Activated CD4-positive, alpha-beta T cell treated with anti-CD3 and anti-CD28 coated beads, Interleukin-2, amount 50 U/mL, for 1 hour (primary cell): ENCODE measurements at regions not wholly inside any gene's neighbourhood (a gene's known extent, or its start where the extent isn't known, plus 50 kb on each side); places are given as distances from the start of the nearest gene placed in this dataset.

Experiments
- DNase-seq: peaks from one replicate; pipeline ENCODE4 v3.0.0-alpha.2; 2020

DNA sequence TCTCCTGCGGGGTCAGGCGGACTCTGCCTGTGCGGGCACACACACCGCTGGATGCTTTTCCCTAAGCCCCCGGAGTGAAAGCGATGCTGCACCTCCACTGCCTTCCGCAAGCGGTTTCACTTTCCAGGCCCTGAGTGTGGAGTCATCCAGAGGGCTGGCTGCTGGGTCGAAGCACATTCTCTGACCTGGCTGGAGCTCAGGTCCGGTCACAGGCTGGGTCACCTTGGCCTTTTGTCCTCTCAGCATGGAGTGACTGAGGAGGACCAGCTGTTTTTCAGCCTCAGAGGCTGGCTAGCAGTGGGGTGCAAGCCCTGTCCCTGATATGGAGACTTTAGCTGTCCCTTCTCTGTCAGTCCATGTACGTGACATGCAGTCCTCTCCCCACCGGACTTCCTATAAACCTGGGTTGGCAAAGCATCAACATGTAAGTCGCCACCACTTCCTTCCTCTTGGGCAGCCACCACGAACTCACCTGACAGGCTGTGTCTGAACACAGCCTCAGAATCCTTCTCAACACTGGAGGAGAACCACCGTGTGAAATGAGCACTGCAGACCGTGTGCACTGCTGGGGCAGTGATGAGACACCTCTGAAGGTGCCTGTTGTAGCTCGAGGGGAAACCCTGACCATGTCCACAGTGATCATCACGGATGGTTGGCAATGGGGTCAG lies 51.3 kb downstream of the GADD45G start:
- no peak for DNase-seq

DNA sequence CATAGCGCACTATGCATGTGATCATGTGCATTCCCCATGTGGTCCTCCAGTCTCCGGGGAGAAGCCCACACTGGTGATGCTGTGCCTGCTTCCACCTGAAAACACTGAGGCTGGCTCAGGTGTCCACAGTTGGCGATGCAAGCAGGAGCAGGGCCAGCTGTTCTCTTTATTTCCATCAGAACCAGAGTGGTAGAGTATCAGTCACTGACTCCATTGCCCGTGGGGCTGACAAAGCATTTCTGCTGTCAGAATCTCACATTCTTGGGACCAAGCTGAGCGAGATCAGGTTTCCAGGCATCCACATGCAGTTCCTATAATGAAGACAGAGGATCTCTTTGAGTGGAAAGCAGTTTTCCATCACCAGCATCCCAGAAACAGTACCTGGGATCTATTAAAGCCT lies 52.5 kb downstream of the GADD45G start:
- DNase-seq: no peak

DNA sequence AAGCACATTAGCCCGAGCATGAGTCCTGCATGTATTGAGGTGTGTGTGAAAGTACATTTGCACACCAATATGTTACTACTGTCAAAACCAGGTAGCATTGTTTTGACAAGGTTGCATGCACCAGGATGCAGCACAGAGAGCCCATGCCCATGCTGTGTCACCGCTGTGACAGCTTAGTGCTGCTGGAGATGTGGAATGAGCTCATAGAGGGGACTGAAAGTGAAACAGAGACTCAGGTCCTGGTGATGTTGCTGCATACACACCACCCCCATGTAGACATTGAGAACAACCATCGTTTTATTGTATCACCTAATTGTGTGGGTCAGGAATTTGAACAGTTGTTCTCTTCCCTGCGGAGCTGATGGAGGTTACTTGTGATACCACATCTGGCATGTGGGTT lies 53.0 kb downstream of the GADD45G start:
- DNase-seq: no peak

DNA sequence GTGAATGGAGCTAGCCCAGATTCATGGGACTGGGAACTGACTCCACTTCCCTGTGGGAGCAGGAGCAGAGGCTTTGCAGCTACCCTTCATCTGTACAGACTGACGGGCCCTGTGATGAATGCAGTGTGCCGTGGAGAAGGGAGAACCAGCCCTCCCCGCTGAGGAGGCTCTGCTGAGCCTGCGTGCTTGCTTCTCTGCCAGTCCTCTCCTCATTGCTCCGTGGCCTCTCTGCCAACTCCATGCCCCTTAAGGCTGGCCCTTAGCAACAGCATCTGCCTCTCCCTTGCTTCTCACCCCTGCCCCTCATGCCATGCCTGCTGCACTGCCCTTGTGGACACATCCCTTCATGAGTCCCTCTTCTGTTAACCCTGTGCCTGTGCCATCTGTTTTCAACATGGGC lies 53.6 kb downstream of the GADD45G start:
- no peak for DNase-seq

DNA sequence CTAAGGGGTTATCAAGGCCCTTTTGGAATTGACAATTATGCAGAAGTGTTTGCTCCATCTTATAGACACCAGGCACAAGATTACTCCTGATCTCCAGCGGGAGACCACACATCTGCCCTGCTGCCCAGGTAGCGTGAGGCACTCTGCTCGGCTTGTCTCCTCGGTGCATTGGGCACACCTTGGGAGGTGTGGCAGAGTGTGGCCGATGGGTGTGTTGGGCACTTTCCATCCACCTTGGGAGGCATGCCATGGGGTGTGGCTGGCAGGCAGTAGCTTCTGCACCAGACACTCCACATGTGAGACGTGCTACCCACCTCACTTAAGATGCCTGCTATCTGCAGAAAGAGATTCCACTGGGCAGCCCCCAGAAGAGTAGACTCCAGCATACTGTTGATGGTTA lies 54.1 kb downstream of the GADD45G start:
- DNase-seq: no peak

DNA sequence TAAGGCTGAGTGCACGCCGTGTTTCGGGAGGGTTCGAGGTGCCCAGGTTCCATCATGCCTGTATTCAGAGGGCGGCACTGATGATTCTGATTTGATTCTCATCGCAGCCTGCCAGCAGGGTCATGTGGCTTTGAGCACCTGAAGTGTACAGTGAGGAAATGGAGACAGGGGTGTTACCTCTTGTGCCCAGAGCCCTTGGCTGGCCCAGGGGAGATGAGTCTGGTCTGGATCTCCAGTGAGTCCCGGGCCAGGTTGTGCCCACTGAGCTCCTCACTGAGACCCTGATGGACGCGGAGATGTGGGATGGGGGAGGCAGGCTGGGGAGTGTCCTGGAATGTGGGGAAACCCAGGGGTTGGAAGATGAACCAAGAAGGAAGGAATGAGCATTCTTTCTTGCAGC lies 54.7 kb downstream of the GADD45G start:
- DNase-seq: no peak

DNA sequence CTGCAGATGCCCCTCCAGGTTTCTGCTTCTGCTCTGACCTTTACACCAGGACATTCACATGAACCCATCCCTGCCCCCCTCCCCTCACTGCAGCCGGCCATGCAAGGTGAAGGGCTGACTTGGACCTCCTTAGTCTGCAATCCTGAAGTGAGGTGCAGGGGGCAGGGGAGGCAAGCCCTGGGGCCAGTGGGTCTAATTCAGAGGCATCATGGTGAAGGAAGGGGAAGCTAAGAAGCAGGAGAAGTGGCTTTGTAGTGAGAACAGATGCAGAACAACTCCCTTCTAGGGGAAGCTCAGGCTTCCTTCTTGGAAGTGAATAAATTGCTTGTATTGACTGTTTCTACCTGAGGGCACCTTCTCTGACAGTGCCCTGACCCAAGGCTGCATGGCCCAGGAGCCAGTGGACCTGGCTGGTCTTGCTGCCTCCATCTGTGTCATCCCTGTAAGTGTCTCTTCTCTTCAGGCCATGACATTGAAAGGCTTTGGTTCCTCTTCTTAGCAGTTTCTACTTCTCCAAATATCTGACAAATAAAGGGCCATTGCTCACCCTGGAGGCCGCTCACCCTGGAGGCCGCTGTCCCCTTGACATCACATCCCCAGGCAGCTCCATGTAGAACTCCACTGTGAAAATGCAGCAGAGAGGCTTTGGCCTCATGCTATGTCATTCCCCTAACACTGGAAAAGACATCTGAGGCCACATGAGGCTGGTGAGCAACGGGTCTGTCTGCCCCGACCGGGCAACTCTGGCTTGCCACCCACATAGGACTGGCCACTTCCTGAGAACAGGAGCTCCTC lies 55.3 kb downstream of the GADD45G start:
- no peak for DNase-seq

DNA sequence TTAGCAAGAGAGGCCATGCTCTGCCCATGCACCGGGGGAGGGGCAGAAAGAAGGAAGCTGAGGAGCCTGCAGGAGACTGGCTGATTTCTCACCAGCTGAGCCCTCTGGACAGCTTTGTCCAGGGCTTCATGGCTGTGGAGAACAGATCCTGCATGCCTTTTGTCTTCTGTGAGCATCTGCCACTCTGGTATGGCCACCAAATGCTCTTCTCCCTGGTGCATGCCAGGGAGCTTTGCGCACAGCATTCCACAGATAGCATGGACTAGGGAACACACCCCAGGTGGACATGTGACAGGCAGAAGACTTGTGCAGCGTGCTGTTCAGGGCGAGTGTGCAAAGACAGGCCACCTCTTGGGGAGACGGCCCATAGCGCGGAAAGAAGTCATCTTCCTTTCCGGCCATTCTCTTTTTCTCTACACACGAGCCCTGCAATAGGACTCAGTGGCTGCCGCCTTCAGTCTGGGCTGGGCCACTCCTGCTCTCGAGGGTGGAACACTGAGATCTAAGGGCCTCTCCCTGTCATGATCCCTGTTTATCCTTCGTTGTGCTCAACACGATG lies 56.7 kb downstream of the GADD45G start:
- no peak for DNase-seq

DNA sequence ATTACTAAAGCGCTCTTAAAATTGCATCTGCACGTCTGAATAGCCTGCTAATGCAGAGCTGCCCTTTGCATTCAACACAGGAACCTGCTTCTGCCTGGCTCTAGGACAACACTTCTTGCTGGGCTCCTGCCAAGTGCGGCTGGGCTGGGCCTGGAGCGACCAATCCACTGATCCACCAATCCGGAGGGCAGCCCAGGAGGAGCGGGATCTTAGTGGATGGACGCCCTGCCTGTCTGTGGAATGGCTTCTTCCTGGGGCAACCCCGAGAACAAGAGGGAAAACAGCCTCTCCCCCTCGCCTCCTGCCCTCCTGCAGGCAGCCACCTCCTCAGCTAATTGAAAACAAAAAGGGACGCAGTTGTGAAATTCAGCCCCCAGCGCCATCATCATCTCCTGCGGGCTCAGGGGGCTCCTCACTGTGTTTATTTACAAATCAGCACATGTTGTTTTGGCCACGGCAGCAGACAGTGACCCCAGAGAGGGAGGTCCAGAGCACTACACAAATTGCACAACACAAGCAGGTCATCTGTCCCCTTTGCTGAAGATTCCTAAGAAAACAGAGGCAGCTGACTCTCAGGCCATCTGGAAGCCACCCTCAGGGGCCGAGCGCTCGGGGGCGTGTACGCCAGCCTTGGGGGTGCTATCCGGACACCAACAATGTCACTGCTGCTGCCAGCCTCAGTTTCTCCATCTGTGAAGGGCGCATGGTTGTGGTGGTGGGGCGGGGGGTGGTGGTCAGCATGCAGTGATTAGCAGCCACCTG lies 57.3 kb downstream of the GADD45G start:
- no peak for DNase-seq

DNA sequence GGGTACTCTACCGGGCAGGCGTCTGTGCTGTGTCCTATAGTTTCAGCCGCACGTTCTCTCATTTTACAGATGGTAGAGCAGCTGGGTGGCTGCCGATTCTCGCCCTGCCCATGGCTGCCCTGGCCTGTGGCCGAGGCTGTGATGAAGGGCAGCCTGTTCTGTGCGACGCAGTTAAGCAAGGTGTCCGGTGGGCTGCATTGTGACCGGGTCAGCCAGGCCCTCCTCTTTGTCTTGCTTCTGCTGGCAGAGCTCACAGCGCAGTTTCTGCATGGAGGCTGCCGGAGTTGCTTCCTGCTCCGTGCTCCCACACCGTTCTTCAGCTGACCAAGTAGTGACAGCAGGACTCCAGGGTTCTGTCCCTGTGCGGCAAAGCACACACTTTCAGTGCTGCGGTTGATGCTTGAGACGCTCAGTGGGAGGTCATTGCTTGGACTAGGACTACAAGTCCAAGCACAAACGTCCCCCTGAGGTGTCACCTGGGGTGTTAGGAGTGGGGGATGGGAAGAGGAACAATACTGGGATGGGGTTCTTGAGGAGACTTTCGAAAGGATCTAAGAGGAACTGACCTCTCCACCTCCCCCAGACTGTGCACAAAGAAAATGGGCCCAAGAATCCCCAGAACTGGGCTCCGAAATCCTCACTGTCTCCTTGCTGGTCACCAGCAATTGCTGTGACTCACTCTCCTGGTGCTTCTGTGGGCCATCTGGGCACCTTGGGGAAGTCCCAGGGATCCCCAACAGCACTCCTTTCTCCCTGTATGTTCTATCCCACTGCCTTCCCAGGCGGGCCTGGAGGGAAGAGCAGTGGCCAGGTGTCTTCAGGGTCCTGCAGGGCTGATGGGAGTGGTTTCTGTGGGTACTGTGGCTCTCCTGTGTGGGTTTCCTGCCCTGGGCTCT lies 58.2 kb downstream of the GADD45G start:
- DNase-seq: no peak

DNA sequence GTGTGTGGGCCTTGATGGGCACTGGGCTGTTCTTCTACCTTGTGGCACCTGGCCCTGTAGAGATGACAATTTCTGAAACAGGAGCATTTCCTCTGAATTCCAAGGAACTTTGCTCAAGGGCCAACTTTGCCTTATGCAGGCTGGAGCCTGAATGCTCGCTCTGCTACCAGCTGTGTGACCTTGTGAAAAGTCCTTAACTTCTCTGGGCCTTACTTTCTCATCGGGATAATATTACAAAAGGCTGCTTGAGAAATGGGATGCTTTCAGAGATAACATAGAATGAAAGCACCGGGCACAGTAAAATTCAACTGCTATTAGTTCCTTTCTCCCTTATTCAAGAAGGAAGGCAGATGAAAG lies 58.8 kb downstream of the GADD45G start:
- no peak for DNase-seq

DNA sequence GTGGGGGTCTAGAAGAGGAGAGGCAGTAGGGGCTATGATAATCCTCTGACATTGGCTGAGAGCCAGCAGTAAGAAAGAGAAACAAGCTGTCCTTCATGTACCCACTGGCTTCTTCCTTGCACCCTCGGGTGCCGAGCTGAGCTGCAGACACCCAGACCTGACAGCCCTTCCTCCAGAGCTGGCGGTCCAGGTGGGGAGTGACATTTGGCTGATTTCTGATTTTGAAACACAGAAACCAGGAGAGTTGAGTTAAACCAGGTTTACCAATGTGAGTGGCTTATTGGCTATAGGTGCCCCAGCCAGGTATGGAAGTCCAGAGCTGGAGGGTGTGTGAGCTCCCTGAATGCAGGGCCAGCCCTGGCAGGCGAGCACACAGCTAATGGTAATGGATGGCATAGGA lies 59.2 kb downstream of the GADD45G start:
- no peak for DNase-seq

DNA sequence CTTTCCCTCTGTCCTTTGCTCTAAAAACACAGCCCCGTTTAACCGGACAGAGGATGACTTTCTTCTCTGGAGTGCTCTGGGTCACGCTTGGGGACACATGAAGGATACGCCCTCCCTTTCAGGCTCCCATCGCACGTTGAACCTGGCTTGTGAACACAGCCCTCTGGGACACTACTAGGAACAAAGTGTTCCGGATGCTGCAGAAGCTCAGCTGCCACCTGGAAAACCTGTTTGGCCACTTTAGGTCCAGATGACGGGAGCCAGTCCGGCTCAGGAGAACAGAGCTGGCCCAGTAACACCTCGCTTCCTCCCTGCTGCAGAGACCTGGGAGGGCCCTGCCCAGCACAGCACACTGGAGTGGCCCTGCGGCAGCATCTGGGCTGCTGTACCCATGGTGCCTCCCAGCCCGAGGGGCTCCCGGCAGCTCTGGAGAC lies 60.1 kb downstream of the GADD45G start:
- DNase-seq: no peak

DNA sequence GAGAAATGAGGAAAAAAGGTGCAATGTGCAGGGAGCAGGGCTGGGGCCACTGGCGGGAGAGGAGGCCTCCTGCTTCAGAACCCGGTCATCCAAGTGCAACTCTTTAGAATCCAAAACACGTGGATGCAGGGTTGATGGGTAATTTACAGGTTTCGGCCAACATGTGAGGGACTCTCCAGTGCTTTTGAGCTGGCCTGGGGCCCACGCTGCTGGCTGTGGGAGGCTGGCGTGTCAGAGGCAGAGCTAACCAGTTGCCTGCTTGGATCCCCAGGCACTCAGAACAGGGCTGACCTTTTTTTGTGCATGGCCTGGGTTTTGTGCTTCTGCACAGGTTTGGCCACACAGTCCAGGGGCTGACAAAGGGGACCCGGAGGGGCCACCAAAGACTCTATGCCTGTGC lies 61.6 kb downstream of the GADD45G start:
- no peak for DNase-seq

DNA sequence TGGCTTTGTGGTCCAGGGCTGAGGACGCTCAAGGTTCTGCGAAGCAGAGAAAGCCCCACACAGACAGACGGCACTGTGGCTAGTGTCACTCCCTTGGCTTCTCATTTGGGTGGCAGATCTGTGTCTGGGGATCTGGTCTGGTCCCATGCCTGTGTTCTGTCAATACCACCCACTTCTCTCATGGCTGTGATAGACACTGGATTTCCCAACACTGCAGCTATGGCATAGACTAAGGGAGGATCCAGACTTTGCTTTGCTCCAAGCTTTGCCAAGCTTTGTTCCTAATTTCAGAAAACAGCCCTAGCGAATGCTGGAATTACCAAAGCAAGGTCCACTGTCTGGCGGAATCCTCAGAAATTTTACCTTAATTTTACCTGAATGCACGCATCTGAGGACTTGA lies 62.1 kb downstream of the GADD45G start:
- DNase-seq: no peak

DNA sequence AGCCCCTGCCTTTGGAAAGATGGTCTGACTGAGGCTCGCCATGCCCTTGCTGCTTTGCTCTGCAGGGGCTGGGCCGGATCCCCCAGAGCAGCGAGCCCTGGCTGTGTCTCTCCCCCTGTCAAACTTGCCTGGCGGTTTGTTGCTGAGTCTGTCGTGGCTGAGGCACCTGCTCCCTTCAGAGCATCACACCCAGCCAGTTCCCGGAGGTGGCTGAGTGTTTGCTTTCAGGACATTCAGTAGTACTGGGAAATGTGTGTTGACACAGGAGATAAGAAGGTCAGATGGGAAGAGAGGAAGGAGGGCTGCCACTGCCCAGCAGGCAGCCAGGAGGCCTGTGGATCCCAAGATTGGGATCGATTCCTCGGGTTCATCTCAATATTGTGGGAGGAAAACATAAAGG lies 62.9 kb downstream of the GADD45G start:
- DNase-seq: no peak

DNA sequence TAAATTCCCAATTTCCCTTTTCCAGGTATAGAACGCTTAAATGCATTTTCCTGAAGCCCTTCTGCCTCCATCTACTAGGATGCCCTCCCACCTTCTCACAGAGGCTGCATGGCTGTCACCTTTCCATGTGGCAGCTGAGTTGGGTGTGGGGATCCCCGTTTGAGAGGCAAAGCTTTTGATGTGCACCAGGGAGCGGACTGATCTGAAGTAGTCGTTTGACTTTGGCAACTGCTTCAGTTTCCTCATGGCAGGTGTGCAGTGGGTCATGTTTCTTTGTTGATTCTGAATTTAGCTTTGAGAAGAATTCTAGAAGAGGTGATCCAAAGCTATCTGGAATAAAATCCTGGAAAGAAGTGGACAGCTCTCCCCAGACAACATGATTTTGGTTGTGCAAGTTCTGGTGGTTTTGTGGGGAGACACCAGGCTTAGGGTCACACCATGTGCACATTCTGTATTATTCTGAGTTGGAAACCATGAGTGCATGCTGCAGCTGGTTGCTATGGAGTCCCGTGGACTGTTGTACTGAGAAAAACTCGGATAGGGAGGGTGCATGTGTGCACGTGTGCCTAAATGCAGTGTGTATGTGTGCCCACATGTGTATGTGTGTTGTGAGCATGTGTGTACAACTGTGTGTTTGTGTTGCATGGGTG lies 63.5 kb downstream of the GADD45G start:
- no peak for DNase-seq

DNA sequence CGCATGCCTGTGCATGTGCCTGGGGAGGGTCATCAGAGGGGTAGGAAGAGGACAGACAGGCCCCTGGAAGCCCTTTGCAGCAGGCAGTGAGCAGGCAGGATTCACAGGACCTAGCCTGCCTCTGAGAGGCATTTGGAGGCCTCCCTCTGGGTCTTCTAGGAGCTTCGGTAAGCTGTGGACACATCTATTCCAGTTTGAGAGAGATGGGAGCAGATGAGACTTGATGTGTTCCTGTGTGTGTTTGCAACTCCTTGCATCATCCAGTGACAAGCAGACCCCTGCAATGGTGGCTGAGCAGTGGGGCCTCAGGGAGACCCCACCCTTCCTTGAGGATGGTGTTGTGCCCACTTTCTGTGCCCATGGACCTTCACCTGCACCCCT lies 64.0 kb downstream of the GADD45G start:
- DNase-seq: no peak

DNA sequence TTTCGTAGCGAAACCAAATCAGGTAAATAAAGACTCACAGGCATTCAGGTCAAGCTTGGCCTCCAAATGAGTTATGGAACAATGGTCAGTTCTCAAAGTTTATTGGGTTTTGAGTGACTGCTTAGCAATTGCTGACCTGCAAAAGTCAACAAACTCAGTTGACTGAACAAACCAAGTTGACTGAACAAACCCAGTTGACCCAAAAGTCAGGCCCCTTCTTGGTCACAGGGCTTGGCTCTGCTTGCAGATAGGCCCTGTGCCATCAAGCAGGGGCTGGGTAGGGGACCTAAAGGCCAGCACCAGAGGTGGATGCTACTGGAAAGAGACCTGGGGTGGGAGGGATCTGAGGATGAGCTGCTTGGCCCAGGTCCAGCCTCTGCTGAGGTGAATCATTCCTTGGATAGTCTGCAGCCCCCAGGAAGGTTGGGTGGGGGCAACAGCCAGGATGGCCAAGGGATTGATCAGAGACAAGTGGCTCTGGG lies 64.6 kb downstream of the GADD45G start:
- no peak for DNase-seq

DNA sequence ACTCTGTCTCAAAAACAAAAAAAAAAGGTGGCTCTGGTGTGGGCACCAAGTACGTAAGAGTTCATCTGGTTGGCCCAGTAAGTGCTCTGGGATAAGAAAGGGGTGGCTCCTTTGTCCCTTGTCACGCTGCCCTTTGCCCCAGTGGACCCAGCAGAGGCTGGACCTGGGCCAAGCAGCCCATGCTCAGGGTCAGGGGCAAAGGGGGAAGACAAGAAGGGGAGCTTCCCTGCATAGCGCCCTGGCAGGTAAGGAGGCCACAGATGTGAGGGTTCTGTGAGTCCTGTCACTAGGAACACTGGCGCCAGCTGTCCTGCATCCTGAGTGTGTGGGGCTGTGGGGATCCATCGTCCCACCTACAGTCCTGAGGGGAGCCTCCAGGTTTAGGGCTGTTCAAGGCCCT lies 65.3 kb downstream of the GADD45G start:
- no peak for DNase-seq

DNA sequence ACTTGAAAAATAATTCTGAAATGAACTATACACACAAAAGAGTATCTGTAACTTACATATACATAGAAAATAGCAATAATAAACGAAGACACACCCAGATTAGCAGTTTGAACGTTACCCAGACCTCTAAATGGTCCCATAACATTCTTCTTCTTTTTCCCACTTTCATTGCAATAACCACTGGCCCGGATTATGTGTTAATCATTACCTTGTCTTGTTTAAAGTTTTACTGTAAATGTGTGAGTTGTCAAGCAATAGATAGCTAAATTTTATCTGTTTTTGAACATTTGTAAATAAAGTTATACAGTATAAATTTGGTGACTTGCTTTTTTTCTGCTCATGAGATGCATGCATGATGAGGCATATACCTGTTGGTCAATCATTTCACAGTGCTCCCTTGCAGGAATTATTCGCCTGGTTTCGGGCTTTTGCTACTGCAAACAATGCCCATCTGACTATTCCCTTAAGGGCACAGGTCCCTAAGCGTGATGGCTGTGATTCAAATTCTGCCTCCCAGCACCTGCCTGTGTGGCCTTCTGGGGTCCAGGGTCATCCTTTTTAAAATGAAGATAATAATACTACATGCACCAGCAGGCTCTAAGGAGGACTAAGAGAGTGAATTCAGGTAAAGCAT lies 66.1 kb downstream of the GADD45G start:
- DNase-seq: no peak

DNA sequence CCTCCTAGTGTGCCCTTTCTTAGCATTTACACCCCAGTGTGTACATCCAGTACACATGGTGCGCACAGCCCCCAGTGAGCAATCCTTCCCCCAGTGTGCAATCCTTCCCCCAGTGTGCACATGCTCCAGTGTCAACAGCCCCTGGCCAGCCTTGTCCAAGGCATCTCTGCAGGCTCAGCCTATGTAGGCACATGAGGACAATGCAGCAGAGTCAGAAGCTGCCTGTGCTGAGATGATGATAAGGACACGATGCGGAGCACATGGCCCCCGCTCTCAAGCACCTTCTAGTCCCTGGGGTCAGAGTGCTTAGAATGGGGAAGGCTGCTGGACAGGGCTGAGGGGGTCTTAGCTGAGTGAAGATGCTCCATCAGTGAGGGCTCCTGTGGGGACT lies 69.8 kb downstream of the GADD45G start:
- no peak for DNase-seq
